DMS114 treated with DMSO at 0.1 percent for 48 hours (cell line): ENCODE measurements at regions not wholly inside any gene's neighbourhood (a gene's known extent, or its start where the extent isn't known, plus 50 kb on each side); places are given as distances from the start of the nearest gene placed in this dataset.

Source experiments
- DNase-seq: peaks from one replicate; lab custom pipeline; 2025; ENCODE audit not compliant: unreplicated experiment; lab: John Stamatoyannopoulos, UW

DNA sequence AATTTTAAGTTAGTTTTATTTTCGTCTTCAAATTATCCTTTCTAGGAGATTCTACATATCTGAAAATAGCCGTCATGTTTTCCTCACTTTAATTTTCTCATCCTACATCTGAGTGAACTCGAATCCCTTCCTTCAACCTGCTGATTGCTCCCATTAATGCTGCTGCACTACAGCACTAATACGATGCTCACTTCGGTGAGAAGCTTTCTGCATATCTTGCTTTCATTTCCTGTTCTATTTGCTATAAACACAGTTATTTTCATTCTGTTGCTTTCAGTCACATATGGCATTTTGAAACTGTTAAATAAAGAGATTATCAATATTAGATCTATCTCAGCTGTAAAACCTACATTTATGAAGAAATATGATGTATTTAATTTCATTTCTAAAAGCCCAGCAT, 749.2 kb downstream of the EFNA5 start:
- DNase-seq: no peak

DNA sequence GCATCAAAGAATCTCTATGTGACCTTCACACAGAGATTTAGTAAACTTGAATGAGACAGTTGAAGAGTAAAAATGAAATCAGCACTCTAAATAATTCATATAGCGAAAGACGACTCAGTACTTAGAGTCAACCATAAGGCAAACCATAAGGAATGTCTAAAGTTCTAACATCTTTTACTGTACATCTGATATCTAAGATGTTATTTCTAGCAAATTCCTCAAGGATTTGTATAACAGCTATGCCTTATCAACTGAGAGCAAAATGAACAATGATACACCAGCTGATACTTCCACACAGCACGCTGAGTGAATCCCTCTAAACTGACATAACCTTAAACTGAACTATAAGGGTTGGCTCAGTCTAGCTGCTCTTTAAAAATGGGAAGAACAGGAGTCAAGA, 760.3 kb downstream of the EFNA5 start:
- no peak for DNase-seq

DNA sequence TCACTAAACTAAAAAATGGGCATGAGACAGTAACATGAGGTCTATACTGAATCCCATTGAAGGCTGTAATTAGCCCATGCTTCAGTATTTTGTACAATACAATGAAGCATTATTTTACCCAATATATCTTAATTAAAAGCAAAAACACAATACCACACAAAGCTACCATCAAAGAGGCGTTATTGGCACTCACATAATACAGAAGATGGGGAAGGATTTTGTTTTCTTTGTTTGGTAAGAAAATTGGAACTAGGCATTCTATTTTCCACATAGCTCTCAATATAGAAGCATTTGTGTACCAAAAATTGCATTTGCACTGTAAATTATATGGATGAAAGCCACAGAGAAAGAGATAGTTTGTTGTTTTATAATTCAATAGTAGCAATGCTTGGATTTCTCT, 761.0 kb downstream of the EFNA5 start:
- DNase-seq: no peak

DNA sequence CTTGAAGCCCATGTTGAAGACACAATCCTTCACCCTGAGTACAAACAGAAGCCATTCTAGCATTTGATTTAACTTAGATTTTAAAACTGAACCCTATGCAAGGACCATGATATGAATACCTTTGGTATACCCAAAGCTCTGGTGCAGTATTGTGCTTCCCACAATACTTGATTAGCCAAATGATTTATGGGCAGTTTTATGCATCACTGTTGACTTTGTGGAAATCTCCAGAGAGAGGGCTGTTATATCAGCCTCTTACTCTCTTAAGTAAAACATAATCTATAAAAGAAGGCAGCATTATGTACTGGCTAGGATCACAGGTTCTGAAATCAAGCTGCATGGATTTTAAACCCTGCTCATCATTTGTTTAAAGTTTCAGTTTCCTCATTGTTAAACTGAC, 762.8 kb downstream of the EFNA5 start:
- no peak for DNase-seq

DNA sequence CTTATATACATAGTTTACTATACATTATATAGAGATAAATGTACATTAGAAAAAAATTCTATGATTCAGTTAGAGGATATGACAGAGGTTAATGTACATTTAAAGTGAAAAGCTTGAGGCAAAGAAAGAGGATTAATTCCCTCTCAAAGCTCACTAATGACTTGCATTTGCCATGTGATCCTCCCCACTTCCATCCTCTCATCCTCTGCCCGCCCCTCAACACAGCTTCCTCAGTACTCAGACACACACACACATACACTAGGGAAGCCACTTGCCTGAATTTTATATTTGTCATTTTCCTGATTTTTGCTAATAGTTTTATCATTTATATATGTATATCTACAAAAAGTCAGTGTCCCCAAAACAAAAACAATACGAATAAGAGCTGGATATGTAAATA, 764.5 kb downstream of the EFNA5 start:
- DNase-seq: no peak

DNA sequence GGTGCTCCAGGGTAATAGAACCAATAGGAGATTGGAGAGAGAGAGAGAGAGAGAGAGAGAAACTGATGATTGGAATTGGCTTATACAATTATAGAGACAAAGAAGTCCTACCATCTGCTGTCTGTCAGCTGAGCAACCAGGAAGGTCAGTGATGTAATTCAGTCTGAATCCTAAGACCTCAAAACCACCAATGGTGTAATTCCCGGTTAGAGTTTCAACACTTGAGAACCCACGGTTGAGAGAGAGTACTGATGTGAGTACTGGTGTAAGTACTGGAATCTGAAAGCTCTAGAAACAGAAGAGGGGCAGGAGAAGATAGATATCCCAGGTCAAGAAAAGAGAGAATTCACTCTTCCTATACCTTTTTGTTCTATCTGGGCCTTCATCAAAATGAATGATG, 775.8 kb downstream of the EFNA5 start:
- DNase-seq: no peak

DNA sequence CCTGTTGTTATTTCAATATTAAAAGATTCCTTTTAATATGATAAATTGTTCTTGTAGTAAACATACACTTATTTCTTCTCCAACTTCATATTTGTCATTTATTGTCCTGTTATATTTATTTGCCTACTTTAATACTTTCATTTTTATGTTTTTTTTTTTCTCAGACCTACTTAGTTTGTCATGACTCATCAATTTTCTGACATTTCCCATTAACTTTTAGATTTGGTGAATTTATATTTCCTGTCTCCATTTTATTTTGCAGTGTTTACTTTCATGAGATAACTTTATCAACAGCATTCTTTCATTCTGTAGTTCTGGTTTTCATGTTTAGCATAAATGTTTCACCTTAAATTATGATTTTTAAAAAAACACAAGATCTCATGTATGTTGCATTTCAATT, 788.7 kb downstream of the EFNA5 start:
- no peak for DNase-seq

DNA sequence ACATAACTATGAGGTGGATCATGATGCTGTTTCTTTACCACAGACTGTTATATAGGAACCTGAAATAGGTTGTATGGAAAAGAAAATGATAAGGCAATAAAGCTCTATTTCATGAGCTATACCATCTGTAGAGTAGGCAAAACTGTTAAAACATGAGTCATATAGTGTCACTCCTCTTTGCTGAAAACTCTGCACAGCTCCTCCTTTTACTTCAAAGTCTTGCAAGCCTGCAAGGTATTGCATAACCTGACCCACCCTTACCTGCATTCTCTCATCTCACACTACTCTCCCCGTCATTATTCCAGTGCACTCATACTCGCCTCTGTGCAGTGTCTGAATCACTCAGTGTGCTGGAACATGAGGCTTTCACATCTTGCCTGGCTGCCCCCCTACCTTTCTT, 790.1 kb downstream of the EFNA5 start:
- no peak for DNase-seq

DNA sequence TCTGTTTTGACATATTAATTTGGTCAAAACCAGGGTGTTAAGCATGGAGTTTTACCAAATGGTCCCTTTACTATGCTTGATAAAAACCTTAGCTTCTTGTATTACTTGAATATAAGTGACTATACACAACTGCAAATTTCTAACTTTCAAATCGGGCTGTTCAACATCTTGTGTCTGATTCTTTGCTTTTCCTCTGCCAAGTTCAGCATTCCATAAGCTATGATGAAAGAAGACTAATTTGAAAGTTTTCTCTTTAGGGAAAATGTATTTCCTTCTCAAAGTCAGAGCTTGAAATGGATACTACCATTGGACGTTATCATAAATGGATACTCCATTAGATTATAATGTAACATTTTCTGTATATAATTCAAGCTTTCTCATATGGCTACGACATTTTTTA, 792.9 kb downstream of the EFNA5 start:
- no peak for DNase-seq

DNA sequence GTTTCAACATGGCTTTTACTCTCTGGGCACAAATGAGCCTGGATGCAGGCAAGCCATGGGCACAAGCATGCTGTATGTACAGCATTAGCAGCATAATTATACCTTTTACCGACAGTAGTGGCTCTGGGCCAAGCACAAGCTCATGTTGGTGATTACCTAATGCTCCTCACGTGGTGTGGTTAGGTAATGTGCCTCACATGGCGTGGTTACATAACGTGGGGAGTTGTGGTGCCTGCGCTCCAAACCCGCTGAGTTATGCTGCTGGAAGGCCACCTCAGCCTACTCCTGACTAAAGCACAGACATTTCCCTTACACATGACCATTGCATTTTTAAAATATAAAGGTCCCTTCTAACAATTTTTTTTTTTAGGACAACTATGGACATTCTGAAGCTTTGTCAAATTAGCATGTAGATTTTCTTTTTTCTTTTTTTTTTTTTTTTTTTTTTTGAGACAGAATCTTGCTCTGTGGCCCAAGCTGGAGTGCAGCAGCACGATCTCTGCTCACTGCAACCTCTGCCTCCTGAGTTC, 794.0 kb downstream of the EFNA5 start:
- no peak for DNase-seq

DNA sequence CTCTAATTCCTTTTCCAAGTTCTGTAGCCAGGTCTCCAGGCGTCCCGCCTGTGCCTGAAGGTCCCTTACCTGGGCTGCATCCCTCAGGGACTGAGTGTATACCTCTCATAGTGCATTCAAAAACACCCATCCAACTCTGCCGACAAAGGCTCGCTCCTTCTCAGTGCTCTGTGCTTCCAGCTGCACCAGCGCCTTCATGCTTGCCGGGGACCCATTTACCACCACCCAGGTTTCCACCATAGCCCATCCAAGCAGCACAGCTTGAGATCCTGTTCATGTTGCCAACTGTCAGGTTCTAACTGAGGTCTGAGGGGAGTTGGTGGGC, 794.5 kb downstream of the EFNA5 start:
- DNase-seq: no peak

DNA sequence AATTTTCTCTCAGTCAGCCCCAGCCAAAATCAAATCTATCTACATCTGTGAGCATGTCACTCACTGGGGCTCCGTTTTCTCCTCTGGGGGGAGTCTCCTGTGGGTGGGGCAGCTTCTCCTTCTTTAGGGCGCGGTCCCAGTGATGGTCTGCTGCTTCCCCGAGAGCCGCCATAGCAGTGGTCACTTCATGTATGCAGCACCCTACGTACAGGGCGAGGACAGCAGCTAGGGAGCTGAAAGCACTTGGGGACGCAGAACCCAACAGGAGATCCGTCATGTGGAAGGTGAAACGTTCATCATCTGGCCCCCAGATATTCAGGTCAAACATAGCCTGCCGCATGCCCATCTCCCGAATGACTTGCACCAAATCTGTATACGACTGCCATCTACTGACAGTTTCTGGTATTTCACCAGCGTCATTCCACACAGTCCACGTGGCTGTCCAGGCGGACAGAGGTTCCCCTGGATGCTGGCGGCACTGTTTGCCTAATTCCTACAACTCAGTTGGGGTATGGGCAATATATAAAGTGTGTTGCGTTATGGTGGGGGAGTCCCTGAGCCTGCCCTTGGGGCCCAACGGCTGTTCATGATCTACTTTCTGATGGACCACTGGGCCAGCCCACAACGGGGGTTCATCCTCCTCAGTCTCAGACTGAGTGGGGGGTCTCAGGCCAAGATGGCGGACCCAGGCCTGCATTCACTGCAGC, 795.0 kb downstream of the EFNA5 start:
- DNase-seq: no peak

DNA sequence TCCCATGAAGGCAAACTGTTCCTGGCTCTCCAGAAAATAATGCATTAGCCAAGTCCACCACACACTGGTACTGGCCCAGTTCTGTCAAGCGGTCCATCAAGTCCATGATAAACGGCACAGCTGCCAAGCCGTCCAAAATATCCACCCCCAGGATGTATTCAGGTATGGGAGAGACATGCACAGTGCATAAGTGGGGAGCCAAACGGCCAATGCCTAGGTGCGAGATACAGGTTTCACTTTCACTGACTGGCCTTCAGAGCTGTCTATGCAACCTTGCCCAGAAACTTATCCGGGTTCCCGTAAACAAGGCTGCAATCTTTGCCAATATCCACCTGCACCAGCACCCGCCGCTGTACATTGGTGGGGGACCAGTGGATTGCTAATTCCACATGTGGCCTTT, 795.8 kb downstream of the EFNA5 start:
- DNase-seq: no peak

DNA sequence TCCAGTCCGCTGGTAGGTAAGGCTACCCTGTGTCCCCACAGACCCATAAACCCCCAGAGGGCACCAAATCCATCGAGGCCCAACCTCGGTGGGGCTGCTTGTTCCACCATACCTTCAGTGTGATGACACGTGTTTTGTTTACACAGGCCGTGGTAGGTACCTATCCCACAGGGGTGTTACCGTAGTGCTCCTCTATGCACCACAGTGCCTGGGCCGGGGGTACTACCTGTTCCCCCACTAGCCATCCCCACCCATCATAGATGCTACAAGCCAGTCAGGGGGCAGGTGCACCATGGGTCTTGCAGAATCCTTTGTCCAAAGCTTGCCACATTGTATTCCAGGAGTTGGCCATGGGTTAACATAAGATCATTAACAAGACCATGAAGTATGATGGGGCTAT, 796.2 kb downstream of the EFNA5 start:
- no peak for DNase-seq

DNA sequence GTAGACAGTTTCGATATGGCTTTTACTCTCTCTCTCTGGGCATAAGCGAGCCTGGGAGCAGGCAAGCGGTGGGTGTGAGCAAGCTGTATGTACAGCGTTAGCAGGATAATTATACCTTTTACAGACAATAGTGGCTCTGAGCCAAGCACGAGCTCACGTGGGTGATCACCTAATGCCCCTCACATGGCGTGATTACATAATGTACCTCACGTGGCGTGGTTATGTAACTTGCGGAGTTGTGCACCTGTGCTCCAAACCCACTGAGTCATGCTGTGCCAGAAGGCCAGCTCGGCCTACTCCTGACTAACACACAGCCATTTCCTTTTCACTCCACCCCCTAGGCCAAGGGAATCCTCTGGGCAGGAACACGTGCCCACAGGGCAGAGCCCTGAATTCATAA, 797.2 kb downstream of the EFNA5 start:
- DNase-seq: no peak

DNA sequence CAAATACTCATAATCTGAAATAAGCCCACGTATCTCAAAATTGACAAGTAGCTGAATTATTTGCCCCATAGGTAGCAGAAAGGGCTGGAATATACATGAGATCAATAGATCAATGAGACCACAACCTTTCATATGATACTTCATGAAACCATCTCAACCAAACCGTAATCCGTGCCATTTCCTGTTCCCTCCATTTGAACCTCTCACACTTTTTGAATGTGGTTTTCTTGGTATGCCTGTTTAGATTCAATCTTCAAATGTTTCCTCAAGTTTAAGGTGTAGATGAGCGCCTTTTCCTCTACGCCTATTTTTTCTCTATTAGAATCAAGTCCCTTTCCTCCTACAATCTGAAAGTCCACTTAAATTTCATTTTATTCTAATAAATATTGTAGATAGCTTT, 805.5 kb downstream of the EFNA5 start:
- DNase-seq: no peak

DNA sequence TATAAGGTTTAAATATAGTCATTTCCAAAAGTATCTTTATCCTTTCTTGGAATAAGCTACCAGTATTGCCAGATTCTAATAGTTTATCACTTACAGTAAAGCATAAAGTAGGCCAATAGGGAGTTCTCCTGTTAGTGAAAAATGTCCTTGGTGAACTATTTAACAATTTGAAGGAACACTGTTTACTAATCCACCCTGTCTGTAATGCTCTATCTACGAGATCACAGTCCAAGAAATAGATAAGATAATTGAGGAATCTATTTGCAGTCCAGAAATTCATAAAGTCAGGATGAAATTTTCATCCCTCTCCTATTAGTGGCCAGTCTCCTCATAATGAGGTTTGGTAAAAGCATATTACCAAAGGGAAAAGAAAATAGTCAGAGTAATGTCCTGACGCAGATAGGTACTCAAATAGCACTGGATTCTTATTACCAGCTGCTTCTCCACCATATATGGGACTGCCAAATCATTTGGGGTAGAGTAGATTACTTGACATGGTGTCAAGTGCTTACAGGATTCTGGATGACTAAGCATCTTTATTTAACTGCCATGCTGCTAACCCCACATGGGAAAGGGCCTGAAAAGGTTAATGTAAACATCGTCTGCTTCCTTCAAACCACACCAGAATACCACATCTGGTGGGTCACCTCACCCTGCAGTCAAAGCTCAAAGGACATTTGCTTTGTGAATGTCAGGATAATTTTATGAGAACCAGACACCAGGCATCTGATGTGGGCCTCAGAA, 808.1 kb downstream of the EFNA5 start:
- DNase-seq: no peak

DNA sequence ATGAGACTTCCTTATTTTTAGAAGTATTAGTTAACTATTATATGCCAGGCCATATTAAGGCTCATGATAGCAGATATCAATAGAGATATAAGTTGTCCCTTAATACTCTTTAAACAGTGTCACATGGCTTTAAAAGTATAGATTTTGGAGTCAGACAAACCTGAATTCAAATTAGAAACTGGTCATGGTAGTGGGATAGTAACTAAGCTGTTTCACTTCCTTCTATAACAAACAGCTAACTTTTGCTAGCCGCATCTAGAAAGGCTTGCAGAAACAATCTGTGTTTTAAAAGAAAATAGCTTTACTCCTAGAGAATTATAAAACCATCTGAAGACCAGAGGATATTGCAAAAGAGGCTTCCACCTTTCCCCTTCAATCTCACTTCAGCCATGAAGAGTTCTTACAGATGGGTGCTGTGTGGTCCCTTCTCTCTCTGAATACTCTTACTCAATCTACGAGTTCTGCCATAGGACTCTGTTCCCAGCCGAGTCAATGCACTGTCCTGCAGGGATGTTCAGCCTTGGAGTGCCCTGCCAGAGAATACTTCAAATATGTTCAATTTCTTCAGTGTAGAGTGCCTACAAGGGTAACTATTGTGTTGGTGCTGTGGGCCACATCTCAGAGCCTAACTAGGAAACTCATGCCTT, 810.2 kb downstream of the EFNA5 start:
- DNase-seq: no peak

DNA sequence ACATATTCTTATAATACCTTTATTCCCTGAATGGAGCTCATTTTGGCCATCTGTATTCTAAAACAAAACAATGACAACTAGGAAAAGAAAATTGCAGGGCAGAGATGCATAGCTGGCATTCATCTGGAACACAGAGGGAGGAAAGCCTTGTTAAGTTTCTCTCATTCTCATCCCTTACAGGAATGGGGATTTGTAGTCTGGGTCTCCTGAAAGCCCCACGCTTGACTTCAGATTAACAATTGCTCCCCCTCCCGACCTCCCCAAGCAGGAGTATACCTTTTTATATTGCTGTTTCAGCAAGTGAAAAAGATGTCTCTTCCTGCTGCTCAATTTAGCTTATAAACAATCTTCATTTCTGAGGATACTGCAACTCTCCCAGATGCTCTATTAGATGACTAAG, 812.1 kb downstream of the EFNA5 start:
- no peak for DNase-seq

DNA sequence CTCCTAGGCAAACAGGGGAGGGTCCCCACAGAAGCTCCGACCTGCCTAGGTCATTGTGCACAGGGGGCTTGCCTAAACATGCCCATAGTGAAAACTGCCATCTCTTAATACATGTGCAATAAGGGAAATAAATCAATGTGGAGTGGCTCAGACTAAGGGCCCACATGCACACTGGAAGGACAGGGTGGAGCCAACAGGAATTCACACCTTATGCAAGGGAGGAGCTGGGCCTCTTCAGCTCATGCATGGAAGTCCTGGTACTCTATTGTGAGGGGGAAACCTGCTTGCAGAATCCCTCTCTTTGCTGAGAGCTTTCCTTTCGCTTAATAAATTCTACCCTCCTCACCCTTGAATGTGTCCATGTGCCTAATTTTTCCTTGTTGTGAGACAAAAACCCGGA, 815.8 kb downstream of the EFNA5 start:
- DNase-seq: no peak

DNA sequence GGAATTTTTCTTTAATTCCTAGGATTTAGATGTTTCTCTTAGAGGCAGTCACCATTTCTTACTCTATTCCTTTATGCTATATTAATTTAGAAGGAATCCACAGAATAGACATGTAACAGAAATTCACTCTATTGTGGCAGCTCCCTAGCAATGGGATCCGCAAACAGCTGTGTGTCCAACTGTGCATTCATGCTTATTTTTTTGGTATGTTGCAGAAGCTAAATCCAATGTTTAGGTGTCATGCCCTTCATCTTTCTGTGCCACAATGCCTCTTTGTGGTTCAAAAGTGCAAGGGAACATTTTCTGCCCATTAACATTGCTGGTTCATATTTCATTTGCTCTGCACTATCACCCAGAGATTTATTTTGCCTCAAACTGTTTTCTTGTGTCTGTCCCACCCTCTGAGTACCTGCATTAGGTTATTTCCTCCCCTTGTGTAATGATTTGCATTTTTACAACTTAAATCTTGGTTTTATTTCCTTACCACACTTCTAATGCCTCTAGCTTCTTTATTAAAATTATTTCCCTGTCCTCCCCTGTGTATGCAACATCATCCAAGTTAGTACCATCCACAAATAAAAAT, 816.5 kb downstream of the EFNA5 start:
- no peak for DNase-seq

DNA sequence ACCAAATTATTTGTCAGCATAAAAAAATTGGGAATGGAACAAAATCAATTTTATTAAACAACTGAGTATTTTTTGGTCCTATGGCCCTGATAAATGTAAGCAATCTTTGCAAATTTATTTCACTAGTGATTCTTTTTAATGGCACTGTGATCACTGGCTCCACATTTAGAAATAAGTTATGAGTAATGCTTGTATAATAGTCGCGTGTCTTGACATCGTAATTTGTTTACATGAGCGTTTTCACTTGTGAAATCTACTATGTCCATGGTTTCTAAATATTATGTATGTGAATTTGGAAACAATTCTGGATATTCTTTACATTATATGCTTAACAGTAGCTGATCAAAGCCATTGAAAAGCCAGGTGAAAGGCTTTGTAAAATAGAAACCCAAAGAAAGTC, 817.5 kb downstream of the EFNA5 start:
- DNase-seq: no peak
